Activated naive CD8-positive, alpha-beta T cell treated with anti-CD3 and anti-CD28 coated beads, Interleukin-2, amount 50 U/mL, for 16 hours (primary cell): ENCODE measurements at regions not wholly inside any gene's neighbourhood (a gene's known extent, or its start where the extent isn't known, plus 50 kb on each side); places are given as distances from the start of the nearest gene placed in this dataset.
"Not testable (repeated sequence)": the region's sequence is repeated elsewhere in the genome, so short reads cannot be mapped to it uniquely, and the experiment has no call there.

Source experiments
- DNase-seq: peaks from one replicate; pipeline ENCODE4 v3.0.0-alpha.2; 2020; ENCODE audit warnings: low read depth, low spot score

GRCh38 chr13:50451609-50452008 lies 391.9 kb downstream of the DLEU7 start:
- no peak for DNase-seq

GRCh38 chr13:50452028-50452427 lies 391.5 kb downstream of the DLEU7 start:
- DNase-seq, result no peak

- no peak for DNase-seq
Measured at GRCh38 chr13:50452756-50453155, 390.7 kb downstream of the DLEU7 start.

GRCh38 chr13:50453188-50453587 lies 390.3 kb downstream of the DLEU7 start:
- DNase-seq, result no peak

GRCh38 chr13:50456111-50456510 lies 387.4 kb downstream of the DLEU7 start:
- no peak for DNase-seq

- DNase-seq, result no peak
Measured at GRCh38 chr13:50457415-50458393, 385.8 kb downstream of the DLEU7 start.

GRCh38 chr13:50459046-50459445 lies 384.4 kb downstream of the DLEU7 start:
- no peak for DNase-seq

- DNase-seq, result no peak
Measured at GRCh38 chr13:50459658-50460057, 383.8 kb downstream of the DLEU7 start.

- DNase-seq, result no peak
Measured at GRCh38 chr13:50460358-50460757, 383.1 kb downstream of the DLEU7 start.

GRCh38 chr13:50461189-50461588 lies 382.3 kb downstream of the DLEU7 start:
- no peak for DNase-seq

- DNase-seq, result no peak
Measured at GRCh38 chr13:50463719-50464118, 379.8 kb downstream of the DLEU7 start.

- DNase-seq, result no peak
Measured at GRCh38 chr13:50464349-50465251, 378.9 kb downstream of the DLEU7 start.

- no peak for DNase-seq
Measured at GRCh38 chr13:50466456-50466855, 377.0 kb downstream of the DLEU7 start.

- no peak for DNase-seq
Measured at GRCh38 chr13:50467156-50468110, 376.1 kb downstream of the DLEU7 start.

GRCh38 chr13:50468849-50469669 lies 374.4 kb downstream of the DLEU7 start:
- no peak for DNase-seq

GRCh38 chr13:50473050-50473449 lies 370.4 kb downstream of the DLEU7 start:
- DNase-seq, result not testable (repeated sequence)

- no peak for DNase-seq
Measured at GRCh38 chr13:50474088-50474662, 369.3 kb downstream of the DLEU7 start.

- no peak for DNase-seq
Measured at GRCh38 chr13:50476577-50477285, 366.8 kb downstream of the DLEU7 start.

- no peak for DNase-seq
Measured at GRCh38 chr13:50481936-50482335, 361.6 kb downstream of the DLEU7 start.
